ENCODE measurements at regions not wholly inside any gene's neighbourhood (a gene's known extent, or its start where the extent isn't known, plus 50 kb on each side); places are given as distances from the start of the nearest gene placed in this dataset.

- TF ChIP-seq CREB1 (IDR thresholded peaks at IDR 0.05; ENCODE audit: low read depth) (no peak), MAX (IDR thresholded peaks at IDR 0.05) (no peak), FOXM1 (IDR thresholded peaks at IDR 0.05; ENCODE audit: borderline replicate concordance, low read depth) (no peak), RAD21 (IDR thresholded peaks at IDR 0.05; ENCODE audit: low read depth) (no peak), TAF1 (IDR thresholded peaks at IDR 0.05; ENCODE audit: low read depth) (no peak), REST (IDR thresholded peaks at IDR 0.05; ENCODE audit: low read depth) (no peak), YY1 (IDR thresholded peaks at IDR 0.05; ENCODE audit: low read depth) (no peak), CEBPB (IDR thresholded peaks at IDR 0.05) (no peak), TCF12 (IDR thresholded peaks at IDR 0.05; ENCODE audit: low read depth) (no peak), NFIC (IDR thresholded peaks at IDR 0.05) (no peak)
Observed at GRCh38 chr17:77657839-77658238, 300.7 kb upstream of the TNRC6C start.

Data from Ishikawa (cell line).